GM12873 (cell line): ENCODE measurements at regions not wholly inside any gene's neighbourhood (a gene's known extent, or its start where the extent isn't known, plus 50 kb on each side); places are given as distances from the start of the nearest gene placed in this dataset.

Experiments
- TF ChIP-seq, protein P1 (sequence below): IDR thresholded peaks from 2 replicates; pipeline ENCODE4 v1.5.1; 2012; ENCODE audit warnings: low read depth, mild to moderate bottlenecking, moderate library complexity, low read length, control low read depth; ENCODE audit not compliant: insufficient read depth; ENCODE audit errors: missing control alignments

DNA sequence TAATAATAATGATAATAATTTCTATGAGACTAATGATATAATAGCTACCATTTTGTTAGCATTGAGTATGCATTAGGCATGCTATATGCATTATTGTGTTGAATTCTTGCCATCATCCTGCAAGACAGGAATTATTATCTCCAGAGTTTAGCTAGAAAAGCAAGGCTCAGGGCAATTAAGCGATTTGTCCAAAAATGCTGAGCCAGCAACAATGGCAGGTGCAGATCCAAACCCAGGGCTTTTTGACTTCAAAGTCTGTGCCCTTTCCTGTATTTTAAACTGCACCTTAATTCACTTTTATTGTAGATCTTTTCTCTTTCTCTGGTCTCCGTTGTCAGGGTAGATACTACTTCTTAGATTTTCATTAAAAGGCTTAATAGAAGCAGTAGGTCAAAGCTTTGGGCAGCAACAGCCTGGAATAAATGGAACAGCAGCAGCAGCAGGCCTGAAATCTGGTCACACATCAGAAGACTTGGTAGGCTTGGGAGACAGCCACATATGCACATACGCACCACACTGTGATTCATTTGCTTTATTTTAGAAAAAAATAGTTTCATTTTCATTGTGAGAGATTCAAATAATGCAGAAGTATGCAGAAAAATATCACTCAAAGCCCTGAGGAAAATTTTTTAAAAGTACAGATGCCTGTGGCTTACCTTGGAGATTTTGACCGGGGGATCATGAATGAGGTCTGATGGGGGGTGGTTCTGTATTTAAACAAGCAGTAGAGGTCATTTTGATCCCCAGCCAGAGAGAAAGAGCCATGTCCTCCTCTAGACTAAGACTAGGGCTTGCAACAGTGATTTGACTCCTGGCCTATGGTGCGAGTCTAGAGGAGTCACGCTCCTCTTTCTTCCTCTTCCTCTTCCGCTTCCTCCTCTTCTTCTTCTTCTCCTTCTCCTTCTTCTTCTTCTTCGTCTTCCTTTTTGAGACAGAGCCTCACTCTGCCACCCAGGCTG lies 455.7 kb downstream of the TSN start:
- TF ChIP-seq, protein P1, sequence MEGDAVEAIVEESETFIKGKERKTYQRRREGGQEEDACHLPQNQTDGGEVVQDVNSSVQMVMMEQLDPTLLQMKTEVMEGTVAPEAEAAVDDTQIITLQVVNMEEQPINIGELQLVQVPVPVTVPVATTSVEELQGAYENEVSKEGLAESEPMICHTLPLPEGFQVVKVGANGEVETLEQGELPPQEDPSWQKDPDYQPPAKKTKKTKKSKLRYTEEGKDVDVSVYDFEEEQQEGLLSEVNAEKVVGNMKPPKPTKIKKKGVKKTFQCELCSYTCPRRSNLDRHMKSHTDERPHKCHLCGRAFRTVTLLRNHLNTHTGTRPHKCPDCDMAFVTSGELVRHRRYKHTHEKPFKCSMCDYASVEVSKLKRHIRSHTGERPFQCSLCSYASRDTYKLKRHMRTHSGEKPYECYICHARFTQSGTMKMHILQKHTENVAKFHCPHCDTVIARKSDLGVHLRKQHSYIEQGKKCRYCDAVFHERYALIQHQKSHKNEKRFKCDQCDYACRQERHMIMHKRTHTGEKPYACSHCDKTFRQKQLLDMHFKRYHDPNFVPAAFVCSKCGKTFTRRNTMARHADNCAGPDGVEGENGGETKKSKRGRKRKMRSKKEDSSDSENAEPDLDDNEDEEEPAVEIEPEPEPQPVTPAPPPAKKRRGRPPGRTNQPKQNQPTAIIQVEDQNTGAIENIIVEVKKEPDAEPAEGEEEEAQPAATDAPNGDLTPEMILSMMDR: no peak

DNA sequence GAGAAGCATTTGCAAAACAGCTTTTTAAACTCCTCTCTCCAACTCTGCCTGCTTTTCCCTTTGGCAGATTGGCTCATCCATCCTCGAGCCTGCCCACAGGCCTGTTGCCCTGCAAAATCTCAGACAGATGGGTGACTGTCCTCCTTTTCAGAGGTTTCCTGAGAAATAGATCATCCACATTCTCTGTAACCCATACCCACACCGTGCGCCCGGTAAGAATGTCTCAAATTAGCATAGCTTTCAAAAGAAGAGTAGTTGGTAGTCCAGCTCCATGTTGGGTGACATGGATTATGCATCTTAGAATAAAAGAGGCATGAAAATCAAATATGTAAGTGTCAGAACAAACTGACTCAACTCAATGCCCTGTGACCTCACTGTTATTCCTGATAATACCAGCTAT lies 457.9 kb downstream of the TSN start:
- TF ChIP-seq, protein P1: no peak

DNA sequence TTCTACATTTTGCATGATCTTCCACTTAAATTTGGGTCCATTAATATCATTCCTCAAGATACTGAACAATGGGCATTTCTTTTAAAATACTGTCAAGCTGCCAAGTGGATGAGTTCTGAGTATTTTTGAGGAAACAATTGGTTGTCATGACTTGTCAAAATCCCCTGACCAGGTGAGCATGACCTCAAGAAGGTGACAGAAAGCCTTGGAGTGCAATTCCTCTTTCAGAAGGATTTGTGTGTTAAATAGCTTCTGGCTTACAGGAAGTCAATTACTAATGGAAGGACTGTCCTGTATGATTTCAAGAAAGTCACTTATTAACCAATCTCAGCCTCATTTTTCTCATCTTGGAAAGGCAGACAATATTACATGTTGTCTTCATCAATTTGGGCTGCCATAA lies 460.6 kb downstream of the TSN start:
- TF ChIP-seq, protein P1: no peak

DNA sequence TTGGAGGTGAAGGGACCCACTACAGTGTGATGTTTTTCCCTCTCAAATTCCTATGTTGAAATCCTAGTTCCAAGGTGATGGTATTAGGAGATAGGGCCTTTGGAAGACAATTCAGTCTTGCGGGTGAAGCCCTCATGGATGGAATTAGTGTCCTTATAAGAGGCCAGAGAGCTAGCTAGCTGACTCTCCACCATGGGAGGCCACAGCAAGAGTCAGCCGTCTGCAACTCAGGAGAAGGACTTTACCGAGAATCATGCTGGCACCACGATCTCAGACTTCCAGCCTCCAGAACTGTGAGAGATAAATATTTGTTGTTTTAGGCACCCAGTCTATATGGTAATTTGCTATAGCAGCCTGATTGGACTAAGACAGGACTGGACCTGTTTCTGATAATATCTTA lies 461.4 kb downstream of the TSN start:
- TF ChIP-seq, protein P1: no peak

DNA sequence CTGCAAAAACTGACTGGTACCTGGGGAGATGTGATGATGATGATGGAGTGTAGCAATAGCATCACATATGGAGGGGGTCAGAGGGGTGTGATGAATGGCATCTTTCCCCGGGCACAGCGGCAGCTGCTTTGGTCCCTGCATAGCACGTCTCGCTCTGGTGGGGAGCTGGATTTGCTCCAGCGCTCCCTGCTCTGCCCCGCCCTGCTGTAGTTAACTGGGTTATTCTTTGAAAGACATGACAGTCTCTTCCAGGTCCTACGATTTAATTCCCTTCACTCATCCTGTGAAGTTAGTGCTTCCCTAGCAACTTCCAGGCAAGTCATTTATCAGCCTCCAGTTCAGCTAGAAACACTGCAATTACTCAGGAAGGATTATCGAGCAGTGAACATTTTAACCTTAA lies 463.1 kb downstream of the TSN start:
- TF ChIP-seq, protein P1: no peak

DNA sequence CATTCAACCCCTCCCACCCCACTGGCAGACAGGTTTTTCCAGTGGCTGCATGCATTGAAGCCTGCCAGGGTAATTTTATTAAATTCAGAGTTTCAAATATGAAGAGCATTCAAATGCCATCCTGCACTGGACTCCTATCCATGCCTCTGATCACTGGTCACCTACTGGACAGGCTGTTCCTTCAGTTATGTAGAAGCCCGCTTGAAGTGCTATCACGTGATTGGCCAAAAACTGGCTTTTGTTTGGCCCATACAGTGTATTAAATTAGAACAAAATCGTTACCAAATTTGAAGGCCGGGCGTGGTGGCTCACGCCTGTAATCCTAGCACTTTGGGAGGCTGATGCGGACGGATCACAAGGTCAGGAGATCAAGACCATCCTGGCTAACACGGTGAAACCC lies 464.1 kb downstream of the TSN start:
- TF ChIP-seq, protein P1: no peak

DNA sequence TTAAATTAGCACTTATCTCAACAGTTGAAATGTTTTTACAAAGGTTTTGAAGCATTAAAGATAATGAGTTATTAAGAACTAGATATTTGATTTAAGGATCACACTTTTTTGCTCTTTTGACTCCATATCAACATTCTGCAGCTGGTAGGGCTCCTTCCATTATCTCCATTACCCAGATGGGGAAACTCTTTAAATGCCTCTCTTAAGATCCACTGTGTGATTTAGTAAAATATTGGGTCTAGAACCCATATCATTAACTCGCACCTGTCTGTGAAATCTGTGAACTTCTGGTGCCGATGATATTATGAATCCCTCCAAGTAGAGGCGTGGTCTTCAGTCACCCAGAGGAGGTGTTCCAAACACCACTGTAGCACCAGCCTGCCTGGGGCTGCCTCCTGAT lies 466.2 kb downstream of the TSN start:
- TF ChIP-seq, protein P1: no peak
